Caco-2 (cell line): ENCODE measurements at regions not wholly inside any gene's neighbourhood (a gene's known extent, or its start where the extent isn't known, plus 50 kb on each side); places are given as distances from the start of the nearest gene placed in this dataset.

Experiments
- BruUV-seq: library from RNA; stranded (reverse); fragments of 400-500 nt; replicated peaks from 2 replicates; lab custom pipeline; 2021; lab: Mats Ljungman, UMichigan
- CTCF ChIA-PET: fragments of 300-600 bp; sonication (Branson Sonifier 250); formaldehyde crosslinking; loops from one replicate; lab custom pipeline; 2022; ENCODE audit warnings: antibody characterized with exemption; lab: Charles Lee
- POLR2A ChIA-PET: fragments of 300-600 bp; sonication (Branson Sonifier 250); formaldehyde crosslinking; loops from one replicate; lab custom pipeline; 2022; ENCODE audit warnings: antibody characterized with exemption; lab: Charles Lee
- DNase-seq, 2 experiments: peaks; one replicate each; pipeline versions ENCODE4 v3.0.0 to v3.0.0-alpha.2; 2020 to 2022
- H3K27me3 ChIP-seq: replicated peaks from 2 replicates; pipeline ENCODE4 v1.6.0; 2011; ENCODE audit warnings: low read length; ENCODE audit not compliant: control insufficient read depth, insufficient read depth
- H3K36me3 ChIP-seq: 2 replicates; pipeline ENCODE4 v1.5.1; 2011; ENCODE audit warnings: low read length; ENCODE audit not compliant: control insufficient read depth, insufficient read depth
- H3K4me1 ChIP-seq: fragments of 250-450 bp; sonication (Bioruptor Pico); 2 replicates; pipeline ENCODE4 v1.5.1; 2020; ENCODE audit warnings: mild to moderate bottlenecking
- H3K4me3 ChIP-seq: 2 replicates; pipeline ENCODE4 v1.5.1; 2011; ENCODE audit warnings: low read depth, mild to moderate bottlenecking, control low read depth, low read length
- H3K9me3 ChIP-seq: fragments of 250-450 bp; sonication (Bioruptor Pico); 2 replicates; pipeline ENCODE4 v1.5.1; 2020; ENCODE audit warnings: mild to moderate bottlenecking, moderate library complexity
- H3K27ac Mint-ChIP-seq: one replicate; pipeline ENCODE4 v1.8.0; 2022; ENCODE audit warnings: mixed read lengths; ENCODE audit not compliant: unreplicated experiment
- H3K27me3 Mint-ChIP-seq: one replicate; pipeline ENCODE4 v1.8.0; 2022; ENCODE audit warnings: mixed read lengths; ENCODE audit not compliant: insufficient read depth, unreplicated experiment
- H3K36me3 Mint-ChIP-seq: one replicate; pipeline ENCODE4 v1.8.0; 2022; ENCODE audit warnings: mild to moderate bottlenecking, mixed read lengths; ENCODE audit not compliant: insufficient read depth, unreplicated experiment
- H3K4me1 Mint-ChIP-seq: one replicate; pipeline ENCODE4 v1.8.0; 2022; ENCODE audit warnings: low read depth, mixed read lengths; ENCODE audit not compliant: unreplicated experiment
- H3K4me3 Mint-ChIP-seq: one replicate; pipeline ENCODE4 v1.8.0; 2022; ENCODE audit warnings: mild to moderate bottlenecking, moderate library complexity, mixed read lengths; ENCODE audit not compliant: unreplicated experiment
- H3K9me3 Mint-ChIP-seq: one replicate; pipeline ENCODE4 v1.8.0; 2022; ENCODE audit warnings: mixed read lengths; ENCODE audit not compliant: unreplicated experiment
- CTCF ChIP-seq, 2 experiments: fragments of 200-600 bp in 1 of 2; IDR thresholded peaks; 1 replicate in 1 of 2; 2 replicates in 1 of 2; pipeline versions ENCODE4 v1.5.1 to v1.8.0; 2011 to 2022; ENCODE audit warnings: antibody characterized with exemption in 1 of 2, control low read depth in 1 of 2, inconsistent platforms in 1 of 2, low read depth in 1 of 2, low read length in 1 of 2, mild to moderate bottlenecking in 1 of 2, moderate library complexity in 1 of 2; ENCODE audit not compliant: insufficient read depth in 1 of 2, severe bottlenecking in 1 of 2, unreplicated experiment in 1 of 2
- intact Hi-C: fragments of 100-400 bp; cut with micrococcal nuclease; formaldehyde crosslinking; loops from one replicate; pipeline ENCODE4 v1.10.0; 2022; ENCODE audit not compliant: unreplicated experiment

GRCh38 chr12:115626210-115626609, 651.3 kb downstream of the MED13L start:
- Mint-ChIP-seq H3K27ac (no peak overlapping the region), H3K36me3 (no peaks in the 10 kb centered on the region), H3K27me3 (no peaks in the 10 kb centered on the region), H3K4me1 (no peaks in the 10 kb centered on the region), H3K9me3 (no peaks in the 10 kb centered on the region), H3K4me3 (no peak overlapping the region)
- CTCF ChIA-PET: no interaction called here
- Histone ChIP-seq H3K27me3 (no peaks in the 10 kb centered on the region), H3K4me1 (no peaks in the 10 kb centered on the region), H3K9me3 (no peaks in the 10 kb centered on the region), H3K36me3 (no peaks in the 10 kb centered on the region), H3K4me3 (no peak overlapping the region)
- no peak for DNase-seq
- no TSS peak for BruUV-seq
- POLR2A ChIA-PET: no interaction called here
- intact Hi-C loops: no loop called here
- TF ChIP-seq CTCF (IDR thresholded peaks at IDR 0.05; ENCODE audit: insufficient read depth in 1 of 2, low read depth in 1 of 2, low read length in 1 of 2, severe bottlenecking in 1 of 2, unreplicated experiment in 1 of 2): no peak

GRCh38 chr12:115623764-115624334, 653.6 kb downstream of the MED13L start:
- H3K9me3 Mint-ChIP-seq: no peaks in the 10 kb centered on the region
- H3K4me3 Mint-ChIP-seq: no peak overlapping the region
- intact Hi-C loops: no loop called here
- no peaks in the 10 kb centered on the region for H3K36me3 ChIP-seq
- no peak overlapping the region for H3K27ac Mint-ChIP-seq
- DNase-seq: no peak
- H3K27me3 Mint-ChIP-seq: no peaks in the 10 kb centered on the region
- no peak overlapping the region for H3K4me3 ChIP-seq
- H3K9me3 ChIP-seq: no peaks in the 10 kb centered on the region
- H3K27me3 ChIP-seq: no peaks in the 10 kb centered on the region
- H3K4me1 ChIP-seq: no peaks in the 10 kb centered on the region
- TF ChIP-seq CTCF (IDR thresholded peaks at IDR 0.05; ENCODE audit: insufficient read depth in 1 of 2, low read depth in 1 of 2, low read length in 1 of 2, severe bottlenecking in 1 of 2, unreplicated experiment in 1 of 2): no peak
- CTCF ChIA-PET: no interaction called here
- BruUV-seq: no TSS peak
- H3K4me1 Mint-ChIP-seq: no peaks in the 10 kb centered on the region
- POLR2A ChIA-PET: no interaction called here
- no peaks in the 10 kb centered on the region for H3K36me3 Mint-ChIP-seq

- H3K36me3 Mint-ChIP-seq: no peaks in the 10 kb centered on the region
- Histone ChIP-seq H3K27me3 (no peaks in the 10 kb centered on the region), H3K4me3 (no peak overlapping the region), H3K36me3 (no peaks in the 10 kb centered on the region), H3K4me1 (no peaks in the 10 kb centered on the region), H3K9me3 (no peaks in the 10 kb centered on the region; the same call in 1 of the 2 replicates)
- CTCF ChIA-PET: no interaction called here
- no peaks in the 10 kb centered on the region for H3K4me1 Mint-ChIP-seq
- no peak overlapping the region for H3K27ac Mint-ChIP-seq
- intact Hi-C loops: no loop called here
- BruUV-seq: no TSS peak
- no peaks in the 10 kb centered on the region for H3K27me3 Mint-ChIP-seq
- no peak for TF ChIP-seq CTCF (IDR thresholded peaks at IDR 0.05; ENCODE audit: insufficient read depth in 1 of 2, low read depth in 1 of 2, low read length in 1 of 2, severe bottlenecking in 1 of 2, unreplicated experiment in 1 of 2)
- POLR2A ChIA-PET: no interaction called here
- DNase-seq: no peak
- H3K9me3 Mint-ChIP-seq: no peaks in the 10 kb centered on the region
- no peak overlapping the region for H3K4me3 Mint-ChIP-seq
Measured at GRCh38 chr12:115623275-115623674, 654.2 kb downstream of the MED13L start.
